ENCODE measurements at regions not wholly inside any gene's neighbourhood (a gene's known extent, or its start where the extent isn't known, plus 50 kb on each side); places are given as distances from the start of the nearest gene placed in this dataset.

- Mint-ChIP-seq H3K9me3 (no peaks in the 10 kb centered on the region), H3K36me3 (ENCODE audit: low read depth) (no peaks in the 10 kb centered on the region), H3K4me1 (no peaks in the 10 kb centered on the region), H3K27me3 (ENCODE audit: insufficient read depth, low read depth, poor library complexity) (no peaks in the 10 kb centered on the region), H3K4me3 (no peak overlapping the region), H3K27ac (no peak overlapping the region)
- no peaks in the 10 kb centered on the region for H3K36me3 ChIP-seq (ENCODE audit: insufficient read depth)
- no peaks in the 10 kb centered on the region for H4K20me1 ChIP-seq (replicated peaks; ENCODE audit: insufficient read depth)
- H3K4me1 ChIP-seq (ENCODE audit: insufficient read depth), result no peaks in the 10 kb centered on the region
- H3K27me3 ChIP-seq (ENCODE audit: insufficient read depth), result no peaks in the 10 kb centered on the region
- no peaks in the 10 kb centered on the region for H3K9me2 ChIP-seq (ENCODE audit: insufficient read depth)
- H3F3A ChIP-seq (replicated peaks; ENCODE audit: low read depth), result no peaks in the 10 kb centered on the region
- H3K4me2 ChIP-seq, result no peak overlapping the region
- TF ChIP-seq JUNB (IDR thresholded peaks at IDR 0.05; ENCODE audit: unreplicated experiment) (no peak), ZNF114 (CRISPR knock-in tag; IDR thresholded peaks at IDR 0.05) (no peak), ZNF331 (CRISPR knock-in tag; IDR thresholded peaks at IDR 0.05; ENCODE audit: low read depth) (no peak), POLR2AphosphoS5 (IDR thresholded peaks at IDR 0.05; ENCODE audit: low read depth) (no peak), EZH2 (IDR thresholded peaks at IDR 0.05; ENCODE audit: low read depth, unreplicated experiment) (no peak), CTCF (conservative IDR thresholded peaks at IDR 0.05; ENCODE audit: low read depth in 2 of 2) (no peak), EZH2phosphoT487 (IDR thresholded peaks at IDR 0.05; ENCODE audit: unreplicated experiment) (no peak), ZNF462 (CRISPR knock-in tag; IDR thresholded peaks at IDR 0.05) (no peak), NANOG (IDR thresholded peaks at IDR 0.05; ENCODE audit: borderline replicate concordance) (no peak), REST (IDR thresholded peaks at IDR 0.05; ENCODE audit: unreplicated experiment) (no peak), STAT1 (IDR thresholded peaks at IDR 0.05; ENCODE audit: unreplicated experiment) (no peak), ETS1 (IDR thresholded peaks at IDR 0.05) (no peak)
- DNase-seq (ENCODE audit: low spot score) (no peak), ATAC-seq (no peak)
- H3K79me2 ChIP-seq (replicated peaks; ENCODE audit: insufficient read depth), result no peaks in the 10 kb centered on the region
- no peak overlapping the region for H3K27ac ChIP-seq (ENCODE audit: low read depth)
- H3K4me3 ChIP-seq, result no peak overlapping the region
- no peak overlapping the region for H2AFZ ChIP-seq
Observed at GRCh38 chr2:186907897-186908296, 58.9 kb upstream of the ZSWIM2 start.

Measured in GM23338 (cell line).